ENCODE measurements at regions not wholly inside any gene's neighbourhood (a gene's known extent, or its start where the extent isn't known, plus 50 kb on each side); places are given as distances from the start of the nearest gene placed in this dataset.

DNA sequence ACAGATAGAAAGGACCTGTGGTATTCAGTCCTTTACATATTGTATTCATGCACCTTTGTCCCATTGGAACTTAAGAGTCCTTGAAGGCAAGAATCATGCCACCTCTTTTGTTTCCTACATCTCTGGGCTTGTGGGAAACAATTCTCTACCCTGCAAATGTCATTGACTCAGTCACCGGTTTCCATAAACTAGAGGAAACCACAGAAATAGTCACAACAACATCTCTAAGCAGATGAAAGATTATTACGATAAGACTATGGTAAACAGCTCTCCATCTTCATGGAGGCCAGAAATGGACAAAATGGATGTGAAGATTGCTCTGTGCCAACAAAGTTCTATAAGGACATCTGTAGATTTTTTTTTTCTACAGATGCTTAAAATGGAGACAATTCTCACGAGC lies 165.5 kb downstream of the PIK3R1 start:
- Histone ChIP-seq H3F3A (replicated peaks; ENCODE audit: low read depth) (0 out of 2 replicates have a peak, but pooled peaks cover 3% of the 10 kb centered on the region), H4K20me1 (replicated peaks; ENCODE audit: insufficient read depth) (no peaks in the 10 kb centered on the region), H3K4me1 (ENCODE audit: insufficient read depth) (peaks cover 12% of the 10 kb centered on the region; the same call in 1 of the 2 replicates), H3K9me2 (ENCODE audit: insufficient read depth) (peaks cover 11% of the 10 kb centered on the region), H3K27ac (ENCODE audit: low read depth) (no peak overlapping the region), H3K27me3 (ENCODE audit: insufficient read depth) (no peaks in the 10 kb centered on the region), H3K36me3 (ENCODE audit: insufficient read depth) (no peaks in the 10 kb centered on the region), H3K4me3 (no peak overlapping the region), H3K79me2 (replicated peaks; ENCODE audit: insufficient read depth) (no peaks in the 10 kb centered on the region), H3K4me2 (no peak overlapping the region), H2AFZ (no peak overlapping the region; the same call in 1 of the 2 replicates)
- Mint-ChIP-seq H3K27me3 (ENCODE audit: insufficient read depth, low read depth, poor library complexity) (peaks cover 2% of the 10 kb centered on the region), H3K4me3 (no peak overlapping the region), H3K9me3 (no peaks in the 10 kb centered on the region), H3K27ac (no peak overlapping the region), H3K36me3 (ENCODE audit: low read depth) (no peaks in the 10 kb centered on the region), H3K4me1 (peaks cover 10% of the 10 kb centered on the region)
- DNase-seq (ENCODE audit: low spot score), result no peak
- no peak for ATAC-seq
- TF ChIP-seq ZNF114 (CRISPR knock-in tag; IDR thresholded peaks at IDR 0.05), result no peak
- no peak for TF ChIP-seq EZH2phosphoT487 (IDR thresholded peaks at IDR 0.05; ENCODE audit: unreplicated experiment)
- TF ChIP-seq NANOG (IDR thresholded peaks at IDR 0.05; ENCODE audit: borderline replicate concordance), result no peak
- no peak for TF ChIP-seq POLR2AphosphoS5 (IDR thresholded peaks at IDR 0.05; ENCODE audit: low read depth)
- TF ChIP-seq STAT1 (IDR thresholded peaks at IDR 0.05; ENCODE audit: unreplicated experiment), result no peak
- TF ChIP-seq JUNB (IDR thresholded peaks at IDR 0.05; ENCODE audit: unreplicated experiment), result no peak
- TF ChIP-seq, protein P1, sequence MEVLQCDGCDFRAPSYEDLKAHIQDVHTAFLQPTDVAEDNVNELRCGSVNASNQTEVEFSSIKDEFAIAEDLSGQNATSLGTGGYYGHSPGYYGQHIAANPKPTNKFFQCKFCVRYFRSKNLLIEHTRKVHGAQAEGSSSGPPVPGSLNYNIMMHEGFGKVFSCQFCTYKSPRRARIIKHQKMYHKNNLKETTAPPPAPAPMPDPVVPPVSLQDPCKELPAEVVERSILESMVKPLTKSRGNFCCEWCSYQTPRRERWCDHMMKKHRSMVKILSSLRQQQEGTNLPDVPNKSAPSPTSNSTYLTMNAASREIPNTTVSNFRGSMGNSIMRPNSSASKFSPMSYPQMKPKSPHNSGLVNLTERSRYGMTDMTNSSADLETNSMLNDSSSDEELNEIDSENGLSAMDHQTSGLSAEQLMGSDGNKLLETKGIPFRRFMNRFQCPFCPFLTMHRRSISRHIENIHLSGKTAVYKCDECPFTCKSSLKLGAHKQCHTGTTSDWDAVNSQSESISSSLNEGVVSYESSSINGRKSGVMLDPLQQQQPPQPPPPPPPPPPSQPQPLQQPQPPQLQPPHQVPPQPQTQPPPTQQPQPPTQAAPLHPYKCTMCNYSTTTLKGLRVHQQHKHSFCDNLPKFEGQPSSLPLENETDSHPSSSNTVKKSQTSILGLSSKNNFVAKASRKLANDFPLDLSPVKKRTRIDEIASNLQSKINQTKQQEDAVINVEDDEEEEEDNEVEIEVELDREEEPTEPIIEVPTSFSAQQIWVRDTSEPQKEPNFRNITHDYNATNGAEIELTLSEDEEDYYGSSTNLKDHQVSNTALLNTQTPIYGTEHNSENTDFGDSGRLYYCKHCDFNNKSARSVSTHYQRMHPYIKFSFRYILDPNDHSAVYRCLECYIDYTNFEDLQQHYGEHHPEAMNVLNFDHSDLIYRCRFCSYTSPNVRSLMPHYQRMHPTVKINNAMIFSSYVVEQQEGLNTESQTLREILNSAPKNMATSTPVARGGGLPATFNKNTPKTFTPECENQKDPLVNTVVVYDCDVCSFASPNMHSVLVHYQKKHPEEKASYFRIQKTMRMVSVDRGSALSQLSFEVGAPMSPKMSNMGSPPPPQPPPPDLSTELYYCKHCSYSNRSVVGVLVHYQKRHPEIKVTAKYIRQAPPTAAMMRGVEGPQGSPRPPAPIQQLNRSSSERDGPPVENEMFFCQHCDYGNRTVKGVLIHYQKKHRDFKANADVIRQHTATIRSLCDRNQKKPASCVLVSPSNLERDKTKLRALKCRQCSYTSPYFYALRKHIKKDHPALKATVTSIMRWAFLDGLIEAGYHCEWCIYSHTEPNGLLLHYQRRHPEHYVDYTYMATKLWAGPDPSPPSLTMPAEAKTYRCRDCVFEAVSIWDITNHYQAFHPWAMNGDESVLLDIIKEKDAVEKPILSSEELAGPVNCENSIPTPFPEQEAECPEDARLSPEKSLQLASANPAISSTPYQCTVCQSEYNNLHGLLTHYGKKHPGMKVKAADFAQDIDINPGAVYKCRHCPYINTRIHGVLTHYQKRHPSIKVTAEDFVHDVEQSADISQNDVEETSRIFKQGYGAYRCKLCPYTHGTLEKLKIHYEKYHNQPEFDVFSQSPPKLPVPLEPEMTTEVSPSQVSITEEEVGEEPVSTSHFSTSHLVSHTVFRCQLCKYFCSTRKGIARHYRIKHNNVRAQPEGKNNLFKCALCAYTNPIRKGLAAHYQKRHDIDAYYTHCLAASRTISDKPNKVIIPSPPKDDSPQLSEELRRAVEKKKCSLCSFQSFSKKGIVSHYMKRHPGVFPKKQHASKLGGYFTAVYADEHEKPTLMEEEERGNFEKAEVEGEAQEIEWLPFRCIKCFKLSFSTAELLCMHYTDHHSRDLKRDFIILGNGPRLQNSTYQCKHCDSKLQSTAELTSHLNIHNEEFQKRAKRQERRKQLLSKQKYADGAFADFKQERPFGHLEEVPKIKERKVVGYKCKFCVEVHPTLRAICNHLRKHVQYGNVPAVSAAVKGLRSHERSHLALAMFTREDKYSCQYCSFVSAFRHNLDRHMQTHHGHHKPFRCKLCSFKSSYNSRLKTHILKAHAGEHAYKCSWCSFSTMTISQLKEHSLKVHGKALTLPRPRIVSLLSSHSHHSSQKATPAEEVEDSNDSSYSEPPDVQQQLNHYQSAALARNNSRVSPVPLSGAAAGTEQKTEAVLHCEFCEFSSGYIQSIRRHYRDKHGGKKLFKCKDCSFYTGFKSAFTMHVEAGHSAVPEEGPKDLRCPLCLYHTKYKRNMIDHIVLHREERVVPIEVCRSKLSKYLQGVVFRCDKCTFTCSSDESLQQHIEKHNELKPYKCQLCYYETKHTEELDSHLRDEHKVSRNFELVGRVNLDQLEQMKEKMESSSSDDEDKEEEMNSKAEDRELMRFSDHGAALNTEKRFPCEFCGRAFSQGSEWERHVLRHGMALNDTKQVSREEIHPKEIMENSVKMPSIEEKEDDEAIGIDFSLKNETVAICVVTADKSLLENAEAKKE (CRISPR knock-in tag; IDR thresholded peaks at IDR 0.05), result no peak
- no peak for TF ChIP-seq ZNF331 (CRISPR knock-in tag; IDR thresholded peaks at IDR 0.05; ENCODE audit: low read depth)
- TF ChIP-seq, protein P2, sequence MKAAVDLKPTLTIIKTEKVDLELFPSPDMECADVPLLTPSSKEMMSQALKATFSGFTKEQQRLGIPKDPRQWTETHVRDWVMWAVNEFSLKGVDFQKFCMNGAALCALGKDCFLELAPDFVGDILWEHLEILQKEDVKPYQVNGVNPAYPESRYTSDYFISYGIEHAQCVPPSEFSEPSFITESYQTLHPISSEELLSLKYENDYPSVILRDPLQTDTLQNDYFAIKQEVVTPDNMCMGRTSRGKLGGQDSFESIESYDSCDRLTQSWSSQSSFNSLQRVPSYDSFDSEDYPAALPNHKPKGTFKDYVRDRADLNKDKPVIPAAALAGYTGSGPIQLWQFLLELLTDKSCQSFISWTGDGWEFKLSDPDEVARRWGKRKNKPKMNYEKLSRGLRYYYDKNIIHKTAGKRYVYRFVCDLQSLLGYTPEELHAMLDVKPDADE (IDR thresholded peaks at IDR 0.05), result no peak
- no peak for TF ChIP-seq EZH2 (IDR thresholded peaks at IDR 0.05; ENCODE audit: low read depth, unreplicated experiment)
- TF ChIP-seq, protein P3, sequence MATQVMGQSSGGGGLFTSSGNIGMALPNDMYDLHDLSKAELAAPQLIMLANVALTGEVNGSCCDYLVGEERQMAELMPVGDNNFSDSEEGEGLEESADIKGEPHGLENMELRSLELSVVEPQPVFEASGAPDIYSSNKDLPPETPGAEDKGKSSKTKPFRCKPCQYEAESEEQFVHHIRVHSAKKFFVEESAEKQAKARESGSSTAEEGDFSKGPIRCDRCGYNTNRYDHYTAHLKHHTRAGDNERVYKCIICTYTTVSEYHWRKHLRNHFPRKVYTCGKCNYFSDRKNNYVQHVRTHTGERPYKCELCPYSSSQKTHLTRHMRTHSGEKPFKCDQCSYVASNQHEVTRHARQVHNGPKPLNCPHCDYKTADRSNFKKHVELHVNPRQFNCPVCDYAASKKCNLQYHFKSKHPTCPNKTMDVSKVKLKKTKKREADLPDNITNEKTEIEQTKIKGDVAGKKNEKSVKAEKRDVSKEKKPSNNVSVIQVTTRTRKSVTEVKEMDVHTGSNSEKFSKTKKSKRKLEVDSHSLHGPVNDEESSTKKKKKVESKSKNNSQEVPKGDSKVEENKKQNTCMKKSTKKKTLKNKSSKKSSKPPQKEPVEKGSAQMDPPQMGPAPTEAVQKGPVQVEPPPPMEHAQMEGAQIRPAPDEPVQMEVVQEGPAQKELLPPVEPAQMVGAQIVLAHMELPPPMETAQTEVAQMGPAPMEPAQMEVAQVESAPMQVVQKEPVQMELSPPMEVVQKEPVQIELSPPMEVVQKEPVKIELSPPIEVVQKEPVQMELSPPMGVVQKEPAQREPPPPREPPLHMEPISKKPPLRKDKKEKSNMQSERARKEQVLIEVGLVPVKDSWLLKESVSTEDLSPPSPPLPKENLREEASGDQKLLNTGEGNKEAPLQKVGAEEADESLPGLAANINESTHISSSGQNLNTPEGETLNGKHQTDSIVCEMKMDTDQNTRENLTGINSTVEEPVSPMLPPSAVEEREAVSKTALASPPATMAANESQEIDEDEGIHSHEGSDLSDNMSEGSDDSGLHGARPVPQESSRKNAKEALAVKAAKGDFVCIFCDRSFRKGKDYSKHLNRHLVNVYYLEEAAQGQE (IDR thresholded peaks at IDR 0.05; ENCODE audit: unreplicated experiment), result no peak
- TF ChIP-seq, protein P4, sequence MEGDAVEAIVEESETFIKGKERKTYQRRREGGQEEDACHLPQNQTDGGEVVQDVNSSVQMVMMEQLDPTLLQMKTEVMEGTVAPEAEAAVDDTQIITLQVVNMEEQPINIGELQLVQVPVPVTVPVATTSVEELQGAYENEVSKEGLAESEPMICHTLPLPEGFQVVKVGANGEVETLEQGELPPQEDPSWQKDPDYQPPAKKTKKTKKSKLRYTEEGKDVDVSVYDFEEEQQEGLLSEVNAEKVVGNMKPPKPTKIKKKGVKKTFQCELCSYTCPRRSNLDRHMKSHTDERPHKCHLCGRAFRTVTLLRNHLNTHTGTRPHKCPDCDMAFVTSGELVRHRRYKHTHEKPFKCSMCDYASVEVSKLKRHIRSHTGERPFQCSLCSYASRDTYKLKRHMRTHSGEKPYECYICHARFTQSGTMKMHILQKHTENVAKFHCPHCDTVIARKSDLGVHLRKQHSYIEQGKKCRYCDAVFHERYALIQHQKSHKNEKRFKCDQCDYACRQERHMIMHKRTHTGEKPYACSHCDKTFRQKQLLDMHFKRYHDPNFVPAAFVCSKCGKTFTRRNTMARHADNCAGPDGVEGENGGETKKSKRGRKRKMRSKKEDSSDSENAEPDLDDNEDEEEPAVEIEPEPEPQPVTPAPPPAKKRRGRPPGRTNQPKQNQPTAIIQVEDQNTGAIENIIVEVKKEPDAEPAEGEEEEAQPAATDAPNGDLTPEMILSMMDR (conservative IDR thresholded peaks at IDR 0.05; ENCODE audit: low read depth in 2 of 2), result no peak
- TF ChIP-seq CREB1 (CRISPR knock-in tag; IDR thresholded peaks at IDR 0.05; ENCODE audit: low read depth), result no peak

Measured in GM23338 (cell line).